Activated CD4-positive, alpha-beta T cell treated with anti-CD3 and anti-CD28 coated beads for 48 hours (primary cell): ENCODE measurements at regions not wholly inside any gene's neighbourhood (a gene's known extent, or its start where the extent isn't known, plus 50 kb on each side); places are given as distances from the start of the nearest gene placed in this dataset.
"Not testable (repeated sequence)": the region's sequence is repeated elsewhere in the genome, so short reads cannot be mapped to it uniquely, and the experiment has no call there.

Source experiments
- DNase-seq: peaks from one replicate; pipeline ENCODE4 v3.0.0-alpha.2; 2020

GRCh38 chr3:159748425-159748824 is 240.2 kb upstream of the IL12A start:
- no peak for DNase-seq

GRCh38 chr3:159749406-159749805 is 239.2 kb upstream of the IL12A start:
- no peak for DNase-seq

GRCh38 chr3:159751146-159751545 is 237.5 kb upstream of the IL12A start:
- no peak for DNase-seq

GRCh38 chr3:159751752-159752151 is 236.9 kb upstream of the IL12A start:
- no peak for DNase-seq

- DNase-seq = not testable (repeated sequence)
Measured at GRCh38 chr3:159756279-159757207, 232.1 kb upstream of the IL12A start.

- no peak for DNase-seq
Measured at GRCh38 chr3:159757341-159758060, 231.1 kb upstream of the IL12A start.

GRCh38 chr3:159760046-159760445 is 228.6 kb upstream of the IL12A start:
- DNase-seq = no peak

- no peak for DNase-seq
Measured at GRCh38 chr3:159761369-159761768, 227.3 kb upstream of the IL12A start.

- no peak for DNase-seq
Measured at GRCh38 chr3:159761848-159762635, 226.6 kb upstream of the IL12A start.

GRCh38 chr3:159763011-159763601 is 225.5 kb upstream of the IL12A start:
- peak; percentile 40 for DNase-seq

GRCh38 chr3:159763602-159764489 is 224.8 kb upstream of the IL12A start:
- DNase-seq = peak; percentile 56

GRCh38 chr3:159764490-159765029 is 224.1 kb upstream of the IL12A start:
- no peak for DNase-seq

- peak; percentile 17 for DNase-seq
Measured at GRCh38 chr3:159765030-159765859, 223.4 kb upstream of the IL12A start.

- DNase-seq = no peak
Measured at GRCh38 chr3:159765860-159766294, 222.8 kb upstream of the IL12A start.

- no peak for DNase-seq
Measured at GRCh38 chr3:159766563-159767185, 222.0 kb upstream of the IL12A start.

GRCh38 chr3:159770998-159771397 is 217.6 kb upstream of the IL12A start:
- DNase-seq = no peak

GRCh38 chr3:159771865-159772611 is 216.6 kb upstream of the IL12A start:
- DNase-seq = no peak

GRCh38 chr3:159773706-159774105 is 214.9 kb upstream of the IL12A start:
- DNase-seq = no peak

- no peak for DNase-seq
Measured at GRCh38 chr3:159775372-159775961, 213.2 kb upstream of the IL12A start.
